Endothelial cell (in vitro differentiated cells): ENCODE measurements at regions not wholly inside any gene's neighbourhood (a gene's known extent, or its start where the extent isn't known, plus 50 kb on each side); places are given as distances from the start of the nearest gene placed in this dataset.
"Not testable (repeated sequence)": the region's sequence is repeated elsewhere in the genome, so short reads cannot be mapped to it uniquely, and the experiment has no call there.

ENCODE experiments used
- DNase-seq: peaks from one replicate; pipeline ENCODE4 v3.0.0; 2021; ENCODE audit warnings: low spot score
- H3K27ac Mint-ChIP-seq: one replicate; pipeline ENCODE4 v1.8.0; 2021; ENCODE audit warnings: mixed read lengths, inconsistent platforms; ENCODE audit not compliant: unreplicated experiment
- H3K27me3 Mint-ChIP-seq: one replicate; pipeline ENCODE4 v1.8.0; 2021; ENCODE audit warnings: mild to moderate bottlenecking, moderate library complexity, mixed read lengths, inconsistent platforms; ENCODE audit not compliant: unreplicated experiment
- H3K36me3 Mint-ChIP-seq: one replicate; pipeline ENCODE4 v1.8.0; 2021; ENCODE audit warnings: mild to moderate bottlenecking, low read depth, mixed read lengths, inconsistent platforms; ENCODE audit not compliant: unreplicated experiment
- H3K4me1 Mint-ChIP-seq: one replicate; pipeline ENCODE4 v1.8.0; 2021; ENCODE audit warnings: mild to moderate bottlenecking, mixed read lengths, inconsistent platforms; ENCODE audit not compliant: unreplicated experiment
- H3K4me3 Mint-ChIP-seq: one replicate; pipeline ENCODE4 v1.8.0; 2021; ENCODE audit warnings: mild to moderate bottlenecking, mixed read lengths, inconsistent platforms; ENCODE audit not compliant: unreplicated experiment
- H3K9me3 Mint-ChIP-seq: one replicate; pipeline ENCODE4 v1.8.0; 2021; ENCODE audit warnings: mixed read lengths, inconsistent platforms; ENCODE audit not compliant: unreplicated experiment
- CTCF ChIP-seq: fragments of 200-600 bp; sonication (generic); IDR thresholded peaks from one replicate; pipeline ENCODE4 v1.5.0; 2021; ENCODE audit warnings: antibody characterized with exemption; ENCODE audit not compliant: unreplicated experiment

GRCh38 chr1:844472-845026 is 79.2 kb upstream of the SAMD11 start:
- Mint-ChIP-seq H3K9me3 (no peaks in the 10 kb centered on the region), H3K4me1 (peaks cover 7% of the 10 kb centered on the region), H3K27ac (no peak overlapping the region), H3K27me3 (no peaks in the 10 kb centered on the region), H3K36me3 (peaks cover 12% of the 10 kb centered on the region), H3K4me3 (no peak overlapping the region)
- DNase-seq = no peak
- no peak for TF ChIP-seq CTCF

- not testable (repeated sequence) for DNase-seq, H3K4me1 Mint-ChIP-seq, H3K9me3 Mint-ChIP-seq, H3K4me3 Mint-ChIP-seq, H3K27me3 Mint-ChIP-seq, H3K27ac Mint-ChIP-seq
- H3K36me3 Mint-ChIP-seq = peaks cover 12% of the 10 kb centered on the region
Measured at GRCh38 chr1:845641-846040, 78.1 kb upstream of the SAMD11 start.

- H3K27ac Mint-ChIP-seq, H3K9me3 Mint-ChIP-seq, H3K4me3 Mint-ChIP-seq, H3K27me3 Mint-ChIP-seq, H3K36me3 Mint-ChIP-seq, DNase-seq, H3K4me1 Mint-ChIP-seq: not testable (repeated sequence)
Measured at GRCh38 chr1:849873-850272, 73.8 kb upstream of the SAMD11 start.

- not testable (repeated sequence) for H3K4me1 Mint-ChIP-seq, H3K4me3 Mint-ChIP-seq, H3K36me3 Mint-ChIP-seq, DNase-seq, H3K9me3 Mint-ChIP-seq, H3K27me3 Mint-ChIP-seq, H3K27ac Mint-ChIP-seq
Measured at GRCh38 chr1:850318-850717, 73.4 kb upstream of the SAMD11 start.

- peaks cover 14% of the 10 kb centered on the region for H3K36me3 Mint-ChIP-seq
- not testable (repeated sequence) for H3K4me1 Mint-ChIP-seq, H3K9me3 Mint-ChIP-seq, H3K27ac Mint-ChIP-seq, DNase-seq, H3K4me3 Mint-ChIP-seq, H3K27me3 Mint-ChIP-seq
Measured at GRCh38 chr1:851398-851797, 72.3 kb upstream of the SAMD11 start.

GRCh38 chr1:851841-852240 is 71.9 kb upstream of the SAMD11 start:
- not testable (repeated sequence) for H3K27me3 Mint-ChIP-seq, H3K4me1 Mint-ChIP-seq, DNase-seq, H3K4me3 Mint-ChIP-seq, H3K9me3 Mint-ChIP-seq, H3K27ac Mint-ChIP-seq
- peaks cover 14% of the 10 kb centered on the region for H3K36me3 Mint-ChIP-seq

GRCh38 chr1:855202-855981 is 68.3 kb upstream of the SAMD11 start:
- DNase-seq, H3K4me1 Mint-ChIP-seq, H3K9me3 Mint-ChIP-seq, H3K27ac Mint-ChIP-seq, H3K27me3 Mint-ChIP-seq: not testable (repeated sequence)
- H3K36me3 Mint-ChIP-seq = peaks cover 14% of the 10 kb centered on the region
- H3K4me3 Mint-ChIP-seq = peak overlapping the region; percentile 4

GRCh38 chr1:856541-857057 is 67.1 kb upstream of the SAMD11 start:
- not testable (repeated sequence) for H3K4me3 Mint-ChIP-seq

GRCh38 chr1:857926-858648 is 65.6 kb upstream of the SAMD11 start:
- H3K36me3 Mint-ChIP-seq = peaks cover 14% of the 10 kb centered on the region
- H3K27ac Mint-ChIP-seq, DNase-seq, H3K27me3 Mint-ChIP-seq, H3K4me3 Mint-ChIP-seq, H3K9me3 Mint-ChIP-seq, H3K4me1 Mint-ChIP-seq: not testable (repeated sequence)

More at GRCh38 chr1:856541-857057, 67.1 kb upstream of the SAMD11 start:
- H3K27ac Mint-ChIP-seq, H3K4me1 Mint-ChIP-seq, H3K27me3 Mint-ChIP-seq, H3K9me3 Mint-ChIP-seq, DNase-seq: not testable (repeated sequence)
- H3K36me3 Mint-ChIP-seq = peaks cover 14% of the 10 kb centered on the region

- not testable (repeated sequence) for H3K27me3 Mint-ChIP-seq, H3K4me3 Mint-ChIP-seq, H3K4me1 Mint-ChIP-seq, DNase-seq, H3K27ac Mint-ChIP-seq, H3K9me3 Mint-ChIP-seq
- peaks cover 14% of the 10 kb centered on the region for H3K36me3 Mint-ChIP-seq
Measured at GRCh38 chr1:858649-859041, 65.1 kb upstream of the SAMD11 start.

- not testable (repeated sequence) for H3K27ac Mint-ChIP-seq, H3K4me3 Mint-ChIP-seq, H3K27me3 Mint-ChIP-seq, H3K4me1 Mint-ChIP-seq, H3K9me3 Mint-ChIP-seq, H3K36me3 Mint-ChIP-seq, DNase-seq
Measured at GRCh38 chr1:860941-861340, 62.8 kb upstream of the SAMD11 start.
